ENCODE measurements at regions not wholly inside any gene's neighbourhood (a gene's known extent, or its start where the extent isn't known, plus 50 kb on each side); places are given as distances from the start of the nearest gene placed in this dataset.
"Not testable (repeated sequence)": the region's sequence is repeated elsewhere in the genome, so short reads cannot be mapped to it uniquely, and the experiment has no call there.

DNA sequence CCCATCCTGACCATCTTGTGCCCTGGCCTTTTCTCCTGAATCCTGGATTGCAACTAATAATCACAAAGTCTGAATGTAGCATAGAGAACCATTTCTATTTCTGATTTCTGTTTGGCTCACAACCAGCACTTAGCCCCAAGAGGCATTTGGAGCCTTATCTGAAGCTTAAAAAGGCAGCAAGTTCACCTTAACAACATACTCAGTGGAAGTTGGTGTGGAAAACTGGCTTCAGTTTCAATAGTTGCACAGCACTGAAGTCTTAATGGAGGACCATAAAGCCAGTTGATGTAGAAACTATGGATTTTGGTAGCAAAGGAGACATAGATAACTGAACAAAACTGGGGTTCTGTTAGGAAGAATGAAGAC, 574.1 kb downstream of the PSAT1 start:
- DNase-seq = no peak

- DNase-seq = no peak
Observed at GRCh38 chr9:78871452-78872331, 574.8 kb downstream of the PSAT1 start.

DNA sequence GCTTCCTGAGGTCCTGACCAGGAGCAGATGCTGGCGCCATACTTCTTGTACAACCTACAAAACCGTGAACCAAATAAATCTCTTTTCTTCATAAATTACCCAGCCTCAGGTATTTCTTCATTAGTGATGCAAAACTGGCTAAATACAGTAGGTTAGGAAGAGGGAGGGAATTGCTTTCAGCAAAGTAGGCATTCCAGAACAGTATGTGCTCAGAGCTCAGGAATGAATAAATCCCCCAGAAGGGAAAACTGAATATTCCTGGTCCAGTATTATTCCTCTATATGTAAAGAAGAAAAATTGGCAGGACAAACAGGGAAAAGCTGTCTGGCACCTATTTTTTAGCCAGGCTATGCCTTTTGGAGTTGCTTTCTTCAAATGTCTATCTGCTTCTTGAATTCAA, 577.1 kb downstream of the PSAT1 start:
- no peak for DNase-seq

GRCh38 chr9:78879324-78880100, 582.6 kb downstream of the PSAT1 start:
- no peak for DNase-seq

DNA sequence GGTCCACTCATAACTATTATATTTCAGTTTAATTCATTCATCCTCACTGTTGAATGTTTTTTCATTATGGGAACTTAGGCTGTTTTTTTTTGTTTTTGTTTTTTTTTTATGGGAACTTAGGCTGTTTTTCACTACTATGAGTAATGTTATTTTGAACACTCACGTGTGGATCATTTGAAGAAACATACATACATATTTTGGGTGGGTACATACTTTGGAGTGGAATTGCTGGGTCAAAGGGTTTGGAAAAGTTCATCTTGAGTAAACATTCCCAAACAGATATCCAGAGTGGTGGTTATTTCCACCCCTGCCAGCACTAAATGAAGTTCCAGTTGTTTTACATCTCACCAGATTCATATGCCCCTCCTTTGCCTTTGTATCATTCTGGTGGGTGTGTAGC, 584.4 kb downstream of the PSAT1 start:
- DNase-seq = no peak

- DNase-seq = no peak
Observed at GRCh38 chr9:78882481-78882880, 585.6 kb downstream of the PSAT1 start.

DNA sequence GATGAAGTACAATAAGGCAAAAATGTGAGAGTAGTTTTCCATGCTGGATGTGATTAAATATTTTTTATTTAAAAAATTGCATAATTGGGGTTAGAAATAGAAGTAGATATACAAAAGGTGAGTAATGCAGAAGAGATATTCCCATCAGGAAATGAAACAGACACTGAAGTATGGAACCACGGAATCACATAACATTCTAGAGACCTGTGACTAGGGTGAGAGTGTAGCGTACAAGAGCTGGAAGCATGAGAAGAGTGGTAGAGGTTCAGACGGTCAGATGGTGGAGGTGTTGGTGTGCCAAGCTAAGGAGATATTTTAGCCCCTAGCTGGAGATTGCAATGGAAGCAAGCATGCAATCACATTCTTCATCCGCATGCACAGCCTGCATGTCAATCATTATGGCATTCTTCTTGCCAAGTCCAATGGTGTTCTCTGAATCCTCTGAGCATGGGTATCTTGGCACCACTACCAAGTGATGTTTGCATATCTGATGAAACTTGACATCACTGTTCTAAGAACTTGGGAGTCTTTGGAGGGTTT, 587.8 kb downstream of the PSAT1 start:
- DNase-seq = no peak

GRCh38 chr9:78892182-78892581, 595.3 kb downstream of the PSAT1 start:
- no peak for DNase-seq

GRCh38 chr9:78892769-78893168, 595.8 kb downstream of the PSAT1 start:
- DNase-seq = no peak

DNA sequence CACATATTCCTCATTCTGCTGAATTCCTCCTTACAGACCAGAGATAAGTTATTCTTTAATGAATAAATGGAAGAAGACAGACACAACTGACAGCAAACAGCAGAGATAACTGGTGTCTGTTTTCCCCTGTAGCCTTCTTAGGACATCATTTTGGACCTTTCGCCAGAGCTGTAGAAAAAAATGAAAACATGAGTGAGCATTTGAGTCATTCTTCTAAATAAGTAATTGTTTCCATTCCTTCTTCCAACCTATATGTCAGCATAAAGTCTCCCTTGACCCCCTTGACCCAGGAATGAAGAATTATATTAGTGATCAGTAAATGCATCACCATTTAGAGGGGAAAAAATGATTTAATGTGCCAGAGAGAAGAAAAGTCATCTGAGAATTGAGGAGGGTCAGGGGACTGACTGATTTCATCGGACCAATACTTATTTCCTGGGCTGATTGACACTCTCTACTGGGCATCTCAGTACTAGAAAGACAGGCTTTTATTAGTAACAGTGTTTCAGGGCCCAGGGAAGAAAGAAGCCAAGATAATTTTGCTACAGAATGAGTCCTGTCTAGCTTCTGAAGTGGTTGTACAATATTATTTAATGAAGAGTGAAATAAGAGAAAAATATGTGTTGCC, 597.0 kb downstream of the PSAT1 start:
- DNase-seq = no peak

DNA sequence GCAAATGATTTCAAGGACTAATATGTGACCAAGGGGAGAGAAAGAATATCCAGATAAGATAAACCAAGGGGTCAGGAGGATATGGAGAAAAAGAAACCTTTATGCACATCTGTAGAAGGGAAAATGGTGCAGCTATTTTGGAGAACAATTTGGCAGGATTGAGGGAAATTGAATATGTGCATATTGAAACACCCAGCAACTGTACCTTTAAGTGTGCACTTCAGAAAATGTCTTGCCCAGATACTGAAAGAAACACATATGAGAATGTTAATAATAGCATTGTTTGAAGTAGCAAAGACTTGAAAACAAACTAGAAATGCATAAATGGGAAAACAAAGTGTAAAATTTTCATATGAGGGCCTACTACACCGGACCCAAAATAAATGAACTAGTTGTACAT, 599.6 kb downstream of the PSAT1 start:
- no peak for DNase-seq

GRCh38 chr9:78898234-78898633, 601.3 kb downstream of the PSAT1 start:
- no peak for DNase-seq

DNA sequence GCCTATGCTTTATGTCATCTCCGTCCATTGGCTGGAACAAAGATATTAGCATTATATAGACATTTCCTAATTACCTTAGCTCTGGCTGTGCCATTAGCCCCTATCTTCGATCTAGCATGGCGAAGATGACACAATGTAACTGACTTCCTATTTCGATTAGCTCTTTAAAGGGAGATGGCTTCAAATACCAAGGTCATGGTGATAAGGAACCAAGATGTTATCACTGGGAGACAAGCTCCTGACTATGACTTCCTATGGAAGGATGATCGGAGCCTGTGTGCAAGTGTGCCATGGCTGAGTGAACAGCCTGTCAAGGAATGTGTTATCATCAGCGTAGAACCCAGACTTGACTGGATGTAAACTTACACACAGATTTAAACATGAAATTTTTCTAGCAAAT, 602.1 kb downstream of the PSAT1 start:
- no peak for DNase-seq

- no peak for DNase-seq
Observed at GRCh38 chr9:78900500-78900899, 603.6 kb downstream of the PSAT1 start.

DNA sequence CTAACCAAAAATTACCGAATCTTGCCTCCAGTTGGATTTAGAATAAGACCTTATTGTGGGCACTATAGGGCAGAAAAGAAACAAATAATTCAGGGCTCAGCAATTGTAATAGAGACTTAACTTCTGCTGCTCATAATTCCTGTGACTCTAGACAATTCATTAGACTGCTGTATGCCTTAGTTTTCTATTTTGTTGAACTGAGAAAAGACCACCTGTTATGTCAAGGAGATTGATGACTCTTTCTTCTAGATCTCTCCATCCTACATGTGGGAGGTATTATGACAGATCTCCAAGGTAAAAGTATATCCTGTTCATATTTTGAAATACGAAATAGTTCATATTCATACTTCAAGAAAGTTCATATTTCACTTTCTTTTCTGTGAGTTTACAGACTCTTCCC, 605.1 kb downstream of the PSAT1 start:
- no peak for DNase-seq

GRCh38 chr9:78903581-78903980, 606.7 kb downstream of the PSAT1 start:
- DNase-seq = no peak

DNA sequence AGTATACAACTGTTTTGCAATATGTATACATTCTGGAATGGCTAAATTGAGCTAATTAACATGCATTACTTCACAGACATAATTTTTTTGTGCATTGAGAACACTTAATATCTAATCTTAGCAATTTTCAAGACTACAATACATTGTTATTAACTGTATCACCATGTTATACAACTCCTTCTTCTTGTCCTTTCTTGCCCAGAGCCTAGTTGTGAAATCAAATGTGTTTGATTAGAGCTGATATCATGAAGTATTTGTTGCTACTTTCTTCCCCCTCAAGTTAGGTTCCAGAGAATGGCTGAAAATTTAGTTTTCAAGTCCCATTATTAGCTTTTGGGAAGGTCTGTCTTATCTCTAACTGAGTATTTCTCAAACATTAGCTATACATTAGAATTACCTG, 607.8 kb downstream of the PSAT1 start:
- no peak for DNase-seq

DNA sequence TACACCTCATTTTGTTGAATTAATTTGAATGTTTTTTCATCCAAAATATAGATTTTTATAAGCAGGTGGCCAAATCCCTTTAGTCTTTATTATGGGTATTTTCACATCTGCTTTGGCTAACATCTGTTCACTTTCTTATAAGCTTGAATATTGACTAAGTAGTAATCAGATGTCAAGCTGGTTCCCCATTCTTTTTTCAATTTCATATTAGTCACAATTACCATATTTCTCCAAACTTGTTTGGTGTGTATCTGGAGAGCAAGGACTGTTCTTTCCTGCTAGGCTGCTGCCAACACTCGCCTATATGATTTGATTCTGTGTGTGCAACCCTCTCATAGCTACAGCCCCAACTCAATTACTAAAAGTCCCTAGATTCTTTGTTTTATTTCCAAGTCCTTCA, 608.5 kb downstream of the PSAT1 start:
- no peak for DNase-seq

DNA sequence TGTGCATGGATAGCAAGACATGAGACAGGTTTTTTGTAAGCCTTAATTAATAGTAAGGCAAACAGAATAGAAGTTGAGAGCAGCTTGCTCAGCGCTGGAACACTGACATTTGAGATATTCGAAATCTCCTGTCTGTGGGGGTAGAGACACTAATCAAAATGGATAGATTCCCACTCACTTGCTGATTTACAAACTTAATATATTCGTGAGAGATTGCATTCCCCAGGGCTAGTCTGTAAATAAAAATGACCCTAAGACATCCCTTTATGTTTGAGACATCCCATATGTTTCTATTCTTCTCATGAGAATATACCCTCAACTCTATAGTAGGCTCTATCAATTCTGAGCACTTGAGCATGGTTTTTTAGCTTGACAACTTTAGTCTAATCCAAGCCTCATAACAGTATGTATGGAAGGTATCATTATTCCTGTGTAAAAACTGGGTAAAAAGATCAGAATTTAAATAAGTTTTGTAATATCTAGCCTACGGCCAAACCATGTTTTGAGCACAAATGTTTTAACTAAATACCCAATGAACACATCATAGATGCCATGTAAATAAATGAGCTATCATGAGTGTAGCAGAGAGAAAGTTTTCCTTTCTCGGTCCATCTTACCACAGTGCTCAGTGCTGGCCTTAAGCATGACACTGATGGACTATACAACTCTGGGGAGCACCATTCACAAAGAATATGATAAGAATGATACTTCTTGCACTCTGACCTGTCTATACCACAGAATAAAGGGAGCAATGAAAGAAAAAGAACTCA, 609.2 kb downstream of the PSAT1 start:
- DNase-seq = no peak

- no peak for DNase-seq
Observed at GRCh38 chr9:78909566-78909965, 612.6 kb downstream of the PSAT1 start.

DNA sequence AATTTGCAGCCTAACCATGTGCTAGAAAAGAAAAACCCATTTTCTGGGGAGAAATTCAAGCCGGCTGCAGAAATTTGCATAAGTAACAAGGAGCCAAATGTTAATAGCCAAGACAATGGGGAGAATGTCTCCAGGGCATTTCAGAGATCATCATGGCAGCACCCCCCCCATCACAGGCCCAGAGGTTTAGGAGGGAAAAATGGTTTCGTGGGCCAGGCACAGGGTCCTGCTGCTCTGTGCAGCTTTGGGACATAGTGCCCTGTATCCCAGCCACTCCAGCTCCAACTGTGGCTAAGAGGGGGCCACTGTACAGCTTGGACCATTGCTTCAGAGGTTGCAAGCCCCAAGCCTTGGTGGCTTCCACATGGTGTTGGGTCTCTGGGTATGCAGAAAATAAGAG, 620.0 kb downstream of the PSAT1 start:
- DNase-seq = not testable (repeated sequence)

GRCh38 chr9:78918976-78919375, 622.1 kb downstream of the PSAT1 start:
- DNase-seq = no peak
